ENCODE measurements at regions not wholly inside any gene's neighbourhood (a gene's known extent, or its start where the extent isn't known, plus 50 kb on each side); places are given as distances from the start of the nearest gene placed in this dataset.
"Not testable (repeated sequence)": the region's sequence is repeated elsewhere in the genome, so short reads cannot be mapped to it uniquely, and the experiment has no call there.

DNA sequence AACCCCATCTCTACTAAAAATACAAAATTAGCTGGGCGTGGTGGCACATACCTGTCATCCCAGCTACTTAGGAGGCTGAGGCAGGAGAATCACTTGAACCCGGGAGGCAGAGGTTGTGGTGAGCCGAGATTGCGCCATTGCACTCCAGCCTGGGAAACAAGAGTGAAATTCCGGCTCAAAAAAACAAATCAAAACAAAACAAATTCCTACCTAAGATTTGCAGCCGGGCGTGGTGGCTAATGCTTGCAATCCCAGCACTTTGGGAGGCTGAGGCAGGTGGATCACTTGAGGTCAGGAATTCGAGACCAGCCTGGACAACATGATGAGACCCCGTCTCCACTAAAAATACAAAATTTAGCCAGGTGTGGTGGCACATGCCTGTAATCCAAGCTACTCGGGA is 89.6 kb upstream of the SHOX start:
- RAD21 ChIA-PET (ENCODE audit: low non-redundant PET in 1 of 2, low total read pairs in 2 of 2, uncharacterized antibody in 2 of 2, unreplicated experiment in 2 of 2); BruUV-seq (replicated peaks): not testable (repeated sequence)

DNA sequence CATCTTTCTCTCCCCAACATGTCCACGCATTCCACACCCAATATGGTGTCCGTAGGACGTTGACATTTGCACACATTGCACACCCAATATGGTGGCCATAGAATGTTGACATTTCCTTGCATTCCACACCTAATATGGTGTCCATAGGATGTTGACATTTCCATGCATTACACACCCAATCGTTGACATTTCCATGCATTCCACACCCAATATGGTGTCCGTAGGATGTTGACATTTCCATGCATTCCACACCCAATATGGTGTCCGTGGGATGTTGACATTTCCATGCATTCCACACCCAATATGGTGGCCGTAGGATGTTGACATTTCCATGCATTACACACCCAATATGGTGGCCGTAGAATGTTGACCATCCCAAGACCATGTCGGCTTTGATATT is 88.4 kb upstream of the SHOX start:
- BruUV-seq (replicated peaks): no TSS peak
- TF ChIP-seq MAX (IDR thresholded peaks at IDR 0.05) (no peak), SRF (IDR thresholded peaks at IDR 0.05; ENCODE audit: low read depth) (no peak), JUND (IDR thresholded peaks at IDR 0.05) (no peak), EZH2 (IDR thresholded peaks at IDR 0.05) (no peak), EZH2phosphoT487 (IDR thresholded peaks at IDR 0.05; ENCODE audit: borderline replicate concordance) (no peak), EGR1 (IDR thresholded peaks at IDR 0.05; ENCODE audit: low read depth) (no peak), RAD21 (IDR thresholded peaks at IDR 0.05; ENCODE audit: low read depth) (no peak), YY1 (IDR thresholded peaks at IDR 0.05; ENCODE audit: extremely low read depth, insufficient replicate concordance, low read depth, low read length) (no peak), CEBPB (IDR thresholded peaks at IDR 0.05; ENCODE audit: low read depth) (no peak), POLR2A (IDR thresholded peaks at IDR 0.05; ENCODE audit: borderline replicate concordance, extremely low read depth, insufficient read depth, insufficient read length) (no peak), TCF7L2 (IDR thresholded peaks at IDR 0.05; ENCODE audit: borderline replicate concordance, extremely low read depth, insufficient read depth, insufficient read length) (no peak), ZFX (IDR thresholded peaks at IDR 0.05) (no peak), ZNF274 (IDR thresholded peaks at IDR 0.05; ENCODE audit: low read depth, low read length) (no peak), SIN3A (IDR thresholded peaks at IDR 0.05; ENCODE audit: low read depth) (no peak), CTCF (IDR thresholded peaks at IDR 0.05 in 2 of 3, conservative IDR thresholded peaks at IDR 0.05 in 1 of 3; ENCODE audit: borderline replicate concordance in 1 of 3, insufficient read depth in 1 of 3, low read depth in 2 of 3, low read length in 2 of 3) (no peak)
- TF ChIP-seq, protein P1, sequence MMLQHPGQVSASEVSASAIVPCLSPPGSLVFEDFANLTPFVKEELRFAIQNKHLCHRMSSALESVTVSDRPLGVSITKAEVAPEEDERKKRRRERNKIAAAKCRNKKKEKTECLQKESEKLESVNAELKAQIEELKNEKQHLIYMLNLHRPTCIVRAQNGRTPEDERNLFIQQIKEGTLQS (IDR thresholded peaks at IDR 0.05): no peak
- TF ChIP-seq, protein P2, sequence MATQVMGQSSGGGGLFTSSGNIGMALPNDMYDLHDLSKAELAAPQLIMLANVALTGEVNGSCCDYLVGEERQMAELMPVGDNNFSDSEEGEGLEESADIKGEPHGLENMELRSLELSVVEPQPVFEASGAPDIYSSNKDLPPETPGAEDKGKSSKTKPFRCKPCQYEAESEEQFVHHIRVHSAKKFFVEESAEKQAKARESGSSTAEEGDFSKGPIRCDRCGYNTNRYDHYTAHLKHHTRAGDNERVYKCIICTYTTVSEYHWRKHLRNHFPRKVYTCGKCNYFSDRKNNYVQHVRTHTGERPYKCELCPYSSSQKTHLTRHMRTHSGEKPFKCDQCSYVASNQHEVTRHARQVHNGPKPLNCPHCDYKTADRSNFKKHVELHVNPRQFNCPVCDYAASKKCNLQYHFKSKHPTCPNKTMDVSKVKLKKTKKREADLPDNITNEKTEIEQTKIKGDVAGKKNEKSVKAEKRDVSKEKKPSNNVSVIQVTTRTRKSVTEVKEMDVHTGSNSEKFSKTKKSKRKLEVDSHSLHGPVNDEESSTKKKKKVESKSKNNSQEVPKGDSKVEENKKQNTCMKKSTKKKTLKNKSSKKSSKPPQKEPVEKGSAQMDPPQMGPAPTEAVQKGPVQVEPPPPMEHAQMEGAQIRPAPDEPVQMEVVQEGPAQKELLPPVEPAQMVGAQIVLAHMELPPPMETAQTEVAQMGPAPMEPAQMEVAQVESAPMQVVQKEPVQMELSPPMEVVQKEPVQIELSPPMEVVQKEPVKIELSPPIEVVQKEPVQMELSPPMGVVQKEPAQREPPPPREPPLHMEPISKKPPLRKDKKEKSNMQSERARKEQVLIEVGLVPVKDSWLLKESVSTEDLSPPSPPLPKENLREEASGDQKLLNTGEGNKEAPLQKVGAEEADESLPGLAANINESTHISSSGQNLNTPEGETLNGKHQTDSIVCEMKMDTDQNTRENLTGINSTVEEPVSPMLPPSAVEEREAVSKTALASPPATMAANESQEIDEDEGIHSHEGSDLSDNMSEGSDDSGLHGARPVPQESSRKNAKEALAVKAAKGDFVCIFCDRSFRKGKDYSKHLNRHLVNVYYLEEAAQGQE (IDR thresholded peaks at IDR 0.05; ENCODE audit: low read depth): no peak

More for the DNA sequence above, 89.6 kb upstream of the SHOX start:
- H3K9ac ChIP-seq (ENCODE audit: low read length); ATAC-seq; H3K9me2 ChIP-seq (ENCODE audit: insufficient read depth); H3K79me2 ChIP-seq (ENCODE audit: insufficient read depth, low read length); H3K4me3 ChIP-seq (replicated peaks in 1 of 2; ENCODE audit: low read depth in 1 of 2, low read length in 2 of 2); CTCF ChIA-PET; H3K9me3 ChIP-seq (ENCODE audit: control insufficient read depth in 1 of 2, insufficient read depth in 1 of 2, low read depth in 1 of 2, low read length in 2 of 2); H3K27me3 ChIP-seq (ENCODE audit: insufficient read depth, low read length); H2AFZ ChIP-seq (ENCODE audit: low read depth, low read length, poor library complexity, severe bottlenecking); DNase-seq (ENCODE audit: low read depth, low spot score); H3K27ac ChIP-seq (ENCODE audit: low read depth, low read length); POLR2A ChIA-PET; H4K20me1 ChIP-seq (ENCODE audit: insufficient read depth); H3K36me3 ChIP-seq (ENCODE audit: control insufficient read depth in 1 of 2, insufficient read depth in 2 of 2, low read length in 2 of 2); H3K4me2 ChIP-seq (ENCODE audit: low read length); H3K4me1 ChIP-seq (ENCODE audit: control insufficient read depth in 1 of 2, insufficient read depth in 2 of 2, low read length in 2 of 2); intact Hi-C loops (cut with micrococcal nuclease): not testable (repeated sequence)

More for the DNA sequence above, 88.4 kb upstream of the SHOX start:
- Histone ChIP-seq H3K4me1 (ENCODE audit: control insufficient read depth in 1 of 2, insufficient read depth in 2 of 2, low read length in 2 of 2) (peaks cover 0 to 6% of the 10 kb centered on the region in 2 experiments; a peak in 1 of 4 replicates), H3K36me3 (ENCODE audit: control insufficient read depth in 1 of 2, insufficient read depth in 2 of 2, low read length in 2 of 2) (no peaks in the 10 kb centered on the region), H4K20me1 (ENCODE audit: insufficient read depth) (no peaks in the 10 kb centered on the region), H3K27ac (ENCODE audit: low read depth, low read length) (no peak overlapping the region), H3K9ac (ENCODE audit: low read length) (no peak overlapping the region), H3K79me2 (ENCODE audit: insufficient read depth, low read length) (no peaks in the 10 kb centered on the region), H3K9me2 (ENCODE audit: insufficient read depth) (no peaks in the 10 kb centered on the region), H3K9me3 (ENCODE audit: control insufficient read depth in 1 of 2, insufficient read depth in 1 of 2, low read depth in 1 of 2, low read length in 2 of 2) (no peaks in the 10 kb centered on the region), H3K4me3 (replicated peaks in 1 of 2; ENCODE audit: low read depth in 1 of 2, low read length in 2 of 2) (no peak overlapping the region), H2AFZ (ENCODE audit: low read depth, low read length, poor library complexity, severe bottlenecking) (no peak overlapping the region), H3K27me3 (ENCODE audit: insufficient read depth, low read length) (no peaks in the 10 kb centered on the region), H3K4me2 (ENCODE audit: low read length) (no peak overlapping the region)
- ChIA-PET POLR2A (no interaction called here), RAD21 (ENCODE audit: low non-redundant PET in 1 of 2, low total read pairs in 2 of 2, uncharacterized antibody in 2 of 2, unreplicated experiment in 2 of 2) (no interaction called here), CTCF (no interaction called here)
- no peak for DNase-seq (ENCODE audit: low read depth, low spot score)
- intact Hi-C loops (cut with micrococcal nuclease): no loop called here
- ATAC-seq: no peak
